Epithelial cell of proximal tubule (primary cell): ENCODE measurements at regions not wholly inside any gene's neighbourhood (a gene's known extent, or its start where the extent isn't known, plus 50 kb on each side); places are given as distances from the start of the nearest gene placed in this dataset.
A peak's percentile ranks its signal among the peaks of the same experiment; 100 is the strongest.
"Not testable (repeated sequence)": the region's sequence is repeated elsewhere in the genome, so short reads cannot be mapped to it uniquely, and the experiment has no call there.

Source experiments
- DNase-seq: peaks from one replicate; pipeline ENCODE4 v3.0.0-alpha.2; 2011; ENCODE audit warnings: low read depth
- H3K4me3 ChIP-seq: 2 replicates; pipeline ENCODE4 v1.5.1; 2011; ENCODE audit warnings: low read depth, mild to moderate bottlenecking, low read length
- CTCF ChIP-seq: conservative IDR thresholded peaks from 2 replicates; pipeline ENCODE4 v1.5.1; 2012; ENCODE audit warnings: low read depth, mild to moderate bottlenecking, low read length

- no peak for DNase-seq
- no peak for TF ChIP-seq CTCF
- H3K4me3 ChIP-seq, result no peak overlapping the region
Observed at GRCh38 chr1:168833362-168833761, 104.4 kb upstream of the DPT start.

GRCh38 chr1:168833801-168834224 lies 104.8 kb upstream of the DPT start:
- no peak overlapping the region for H3K4me3 ChIP-seq
- no peak for TF ChIP-seq CTCF
- no peak for DNase-seq

GRCh38 chr1:168834225-168834872 lies 105.3 kb upstream of the DPT start:
- H3K4me3 ChIP-seq, result no peak overlapping the region
- TF ChIP-seq CTCF, result no peak

GRCh38 chr1:168835176-168835575 lies 106.2 kb upstream of the DPT start:
- H3K4me3 ChIP-seq, result no peak overlapping the region
- DNase-seq, result no peak
- TF ChIP-seq CTCF, result no peak

More at GRCh38 chr1:168834225-168834872, 105.3 kb upstream of the DPT start:
- peak; percentile 80 for DNase-seq

- DNase-seq, result no peak
- no peak overlapping the region for H3K4me3 ChIP-seq
- no peak for TF ChIP-seq CTCF
Observed at GRCh38 chr1:168835791-168836190, 106.8 kb upstream of the DPT start.

GRCh38 chr1:168836469-168836868 lies 107.5 kb upstream of the DPT start:
- TF ChIP-seq CTCF, result no peak
- no peak overlapping the region for H3K4me3 ChIP-seq

GRCh38 chr1:168837230-168837629 lies 108.2 kb upstream of the DPT start:
- DNase-seq, H3K4me3 ChIP-seq: not testable (repeated sequence)

More at GRCh38 chr1:168836469-168836868, 107.5 kb upstream of the DPT start:
- no peak for DNase-seq
